SIG-M5 (cell line): ENCODE measurements at regions not wholly inside any gene's neighbourhood (a gene's known extent, or its start where the extent isn't known, plus 50 kb on each side); places are given as distances from the start of the nearest gene placed in this dataset.
"Not testable (repeated sequence)": the region's sequence is repeated elsewhere in the genome, so short reads cannot be mapped to it uniquely, and the experiment has no call there.

Source experiments
- DNase-seq: peaks from one replicate; lab custom pipeline; 2025; lab: John Stamatoyannopoulos, UW

- DNase-seq, result no peak
Measured at GRCh38 chr2:22360735-22361374, 1024.1 kb upstream of the KLHL29 start.

- DNase-seq, result no peak
Measured at GRCh38 chr2:22361571-22361970, 1023.4 kb upstream of the KLHL29 start.

- DNase-seq, result no peak
Measured at GRCh38 chr2:22375096-22375495, 1009.9 kb upstream of the KLHL29 start.

GRCh38 chr2:22377268-22377667 is 1007.7 kb upstream of the KLHL29 start:
- DNase-seq, result no peak

GRCh38 chr2:22382479-22383169 is 1002.4 kb upstream of the KLHL29 start:
- DNase-seq, result no peak

GRCh38 chr2:22397847-22398246 is 987.1 kb upstream of the KLHL29 start:
- no peak for DNase-seq

- no peak for DNase-seq
Measured at GRCh38 chr2:22403748-22404147, 981.2 kb upstream of the KLHL29 start.

GRCh38 chr2:22406625-22407024 is 978.4 kb upstream of the KLHL29 start:
- DNase-seq, result no peak

GRCh38 chr2:22420076-22420475 is 964.9 kb upstream of the KLHL29 start:
- DNase-seq, result no peak

- DNase-seq, result no peak
Measured at GRCh38 chr2:22442051-22442450, 942.9 kb upstream of the KLHL29 start.

- DNase-seq, result no peak
Measured at GRCh38 chr2:22444281-22444680, 940.7 kb upstream of the KLHL29 start.

- DNase-seq, result no peak
Measured at GRCh38 chr2:22449696-22450095, 935.3 kb upstream of the KLHL29 start.

GRCh38 chr2:22450831-22451230 is 934.1 kb upstream of the KLHL29 start:
- DNase-seq, result no peak

GRCh38 chr2:22454826-22455485 is 930.0 kb upstream of the KLHL29 start:
- no peak for DNase-seq

GRCh38 chr2:22458440-22458839 is 926.5 kb upstream of the KLHL29 start:
- DNase-seq, result no peak

GRCh38 chr2:22475103-22475502 is 909.9 kb upstream of the KLHL29 start:
- not testable (repeated sequence) for DNase-seq

GRCh38 chr2:22478329-22478728 is 906.6 kb upstream of the KLHL29 start:
- no peak for DNase-seq

- DNase-seq, result no peak
Measured at GRCh38 chr2:22481486-22482259, 903.3 kb upstream of the KLHL29 start.

- DNase-seq, result no peak
Measured at GRCh38 chr2:22483036-22483435, 901.9 kb upstream of the KLHL29 start.

- DNase-seq, result no peak
Measured at GRCh38 chr2:22485486-22485885, 899.5 kb upstream of the KLHL29 start.

- no peak for DNase-seq
Measured at GRCh38 chr2:22486343-22486742, 898.6 kb upstream of the KLHL29 start.

GRCh38 chr2:22487036-22487435 is 897.9 kb upstream of the KLHL29 start:
- no peak for DNase-seq

GRCh38 chr2:22487541-22487940 is 897.4 kb upstream of the KLHL29 start:
- DNase-seq, result no peak
